Activated CD8-positive, alpha-beta T cell treated with anti-CD3 and anti-CD28 coated beads for 36 hours (primary cell): ENCODE measurements at regions not wholly inside any gene's neighbourhood (a gene's known extent, or its start where the extent isn't known, plus 50 kb on each side); places are given as distances from the start of the nearest gene placed in this dataset.

ENCODE experiments used
- ATAC-seq: fragments of 200-7000 bp; cut with Tn5 transposase; one replicate; pipeline ENCODE4 v1.10.0; 2021; ENCODE audit warnings: mild to moderate bottlenecking, moderate library complexity
- CTCF ChIA-PET: fragments of 350-600 bp; sonication (Branson Sonifier 250); formaldehyde crosslinking; loops from one replicate; lab custom pipeline; 2021; ENCODE audit warnings: antibody characterized with exemption; lab: Charles Lee
- POLR2A ChIA-PET: fragments of 350-600 bp; sonication (Branson Sonifier 250); formaldehyde crosslinking; loops from one replicate; lab custom pipeline; 2021; ENCODE audit warnings: antibody characterized with exemption; lab: Charles Lee
- DNase-seq: peaks from one replicate; pipeline ENCODE4 v3.0.0-alpha.2; 2020
- H3K27ac Mint-ChIP-seq: one replicate; pipeline ENCODE4 v1.8.0; 2021; ENCODE audit warnings: mild to moderate bottlenecking, mixed read lengths
- H3K27me3 Mint-ChIP-seq: one replicate; pipeline ENCODE4 v1.8.0; 2021; ENCODE audit warnings: mixed read lengths
- H3K36me3 Mint-ChIP-seq: one replicate; pipeline ENCODE4 v1.8.0; 2021; ENCODE audit warnings: low read depth, mixed read lengths
- H3K4me1 Mint-ChIP-seq: one replicate; pipeline ENCODE4 v1.8.0; 2021; ENCODE audit warnings: low read depth, mixed read lengths
- H3K4me3 Mint-ChIP-seq: one replicate; pipeline ENCODE4 v1.8.0; 2021; ENCODE audit warnings: mild to moderate bottlenecking, moderate library complexity, mixed read lengths
- H3K9me3 Mint-ChIP-seq: one replicate; pipeline ENCODE4 v1.8.0; 2021; ENCODE audit warnings: mixed read lengths
- intact Hi-C: fragments of 100-400 bp; cut with micrococcal nuclease; formaldehyde crosslinking; loops from one replicate; pipeline ENCODE4 v1.10.0; 2022
- TF ChIP-seq, protein P1 (sequence below): fragments of 200-600 bp; IDR thresholded peaks from one replicate; pipeline ENCODE4 v1.8.0; 2022; ENCODE audit warnings: antibody characterized with exemption, mild to moderate bottlenecking

GRCh38 chr14:85479306-85479705 lies 50.6 kb upstream of the FLRT2 start:
- Mint-ChIP-seq H3K36me3 (no peaks in the 10 kb centered on the region), H3K4me3 (no peak overlapping the region), H3K9me3 (peaks cover 1% of the 10 kb centered on the region), H3K27me3 (no peaks in the 10 kb centered on the region), H3K4me1 (no peaks in the 10 kb centered on the region), H3K27ac (no peak overlapping the region)
- intact Hi-C loops = no loop called here
- ATAC-seq (no peak), DNase-seq (no peak)
- TF ChIP-seq, protein P1, sequence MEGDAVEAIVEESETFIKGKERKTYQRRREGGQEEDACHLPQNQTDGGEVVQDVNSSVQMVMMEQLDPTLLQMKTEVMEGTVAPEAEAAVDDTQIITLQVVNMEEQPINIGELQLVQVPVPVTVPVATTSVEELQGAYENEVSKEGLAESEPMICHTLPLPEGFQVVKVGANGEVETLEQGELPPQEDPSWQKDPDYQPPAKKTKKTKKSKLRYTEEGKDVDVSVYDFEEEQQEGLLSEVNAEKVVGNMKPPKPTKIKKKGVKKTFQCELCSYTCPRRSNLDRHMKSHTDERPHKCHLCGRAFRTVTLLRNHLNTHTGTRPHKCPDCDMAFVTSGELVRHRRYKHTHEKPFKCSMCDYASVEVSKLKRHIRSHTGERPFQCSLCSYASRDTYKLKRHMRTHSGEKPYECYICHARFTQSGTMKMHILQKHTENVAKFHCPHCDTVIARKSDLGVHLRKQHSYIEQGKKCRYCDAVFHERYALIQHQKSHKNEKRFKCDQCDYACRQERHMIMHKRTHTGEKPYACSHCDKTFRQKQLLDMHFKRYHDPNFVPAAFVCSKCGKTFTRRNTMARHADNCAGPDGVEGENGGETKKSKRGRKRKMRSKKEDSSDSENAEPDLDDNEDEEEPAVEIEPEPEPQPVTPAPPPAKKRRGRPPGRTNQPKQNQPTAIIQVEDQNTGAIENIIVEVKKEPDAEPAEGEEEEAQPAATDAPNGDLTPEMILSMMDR = no peak
- POLR2A ChIA-PET = no interaction called here
- CTCF ChIA-PET = no interaction called here

DNA sequence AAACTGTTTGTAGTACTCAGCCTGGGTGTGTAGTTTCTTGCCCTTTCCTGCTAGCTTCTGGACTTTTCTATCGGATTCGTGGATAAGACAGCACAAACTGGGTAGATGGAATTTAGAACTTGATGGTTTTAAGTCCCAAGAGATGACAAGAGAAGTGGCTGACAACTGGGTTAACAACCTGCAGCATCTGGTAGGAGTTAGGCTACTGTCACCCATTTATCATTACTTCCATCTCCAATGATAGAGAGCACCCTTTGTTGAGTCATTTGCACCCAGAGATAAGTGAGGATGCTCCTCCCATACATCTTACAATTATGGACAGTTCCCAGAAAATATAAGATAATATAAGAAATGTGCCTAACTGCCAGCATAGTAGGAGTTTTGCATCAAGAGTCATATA lies 50.2 kb upstream of the FLRT2 start:
- Mint-ChIP-seq H3K36me3 (no peaks in the 10 kb centered on the region), H3K27me3 (no peaks in the 10 kb centered on the region), H3K4me1 (no peaks in the 10 kb centered on the region), H3K27ac (no peak overlapping the region), H3K9me3 (peaks cover 4% of the 10 kb centered on the region), H3K4me3 (no peak overlapping the region)
- intact Hi-C loops = no loop called here
- DNase-seq = no peak
- ATAC-seq = no peak
- POLR2A ChIA-PET = no interaction called here
- TF ChIP-seq, protein P1 = no peak
- CTCF ChIA-PET = no interaction called here
